T-cell (primary cell): ENCODE measurements at regions not wholly inside any gene's neighbourhood (a gene's known extent, or its start where the extent isn't known, plus 50 kb on each side); places are given as distances from the start of the nearest gene placed in this dataset.

ENCODE experiments used
- ATAC-seq, 4 experiments: fragments of 200-7000 bp in 3 of 4; fragments of 150-1000 bp in 1 of 4; cut with Tn5 transposase; replicated peaks in 1 of 4; 1 replicate in 3 of 4; 2 replicates in 1 of 4; pipeline ENCODE4 v1.10.0; 2021; ENCODE audit warnings: moderate library complexity in 3 of 4, mild to moderate bottlenecking in 2 of 4, moderate number of reproducible peaks in 1 of 4
- CTCF ChIA-PET, 2 donors: fragments of 300-600 bp; sonication (Branson Sonifier 250); formaldehyde crosslinking; loops; one replicate each; lab custom pipeline; 2022; ENCODE audit warnings: antibody characterized with exemption in 2 of 2; lab: Charles Lee
- POLR2A ChIA-PET, 2 donors: fragments of 300-600 bp; sonication (Branson Sonifier 250); formaldehyde crosslinking; loops; one replicate each; lab custom pipeline; 2022; ENCODE audit warnings: antibody characterized with exemption in 2 of 2; lab: Charles Lee
- DNase-seq, 35 experiments: peaks; one replicate each; pipeline versions ENCODE4 v3.0.0 to v3.0.0-alpha.2; 2013 to 2023
- H3K27ac ChIP-seq: one replicate; pipeline ENCODE4 v1.5.1; 2013; ENCODE audit warnings: low read length
- H3K27me3 ChIP-seq, 2 experiments: replicated peaks in 1 of 2; 1 replicate in 1 of 2; 2 replicates in 1 of 2; pipeline versions ENCODE4 v1.6.1 to v1.7.0; 2013; ENCODE audit warnings: low read length in 1 of 2, mixed read lengths in 1 of 2; ENCODE audit not compliant: control insufficient read depth in 2 of 2, insufficient read depth in 2 of 2; ENCODE audit errors: extremely low read depth in 1 of 2
- H3K36me3 ChIP-seq, 2 donors: 1 replicate in 1 of 2; 2 replicates in 1 of 2; pipeline versions ENCODE4 v1.6.1 to v1.7.0; 2013; ENCODE audit warnings: low read length in 1 of 2; ENCODE audit not compliant: control insufficient read depth in 2 of 2, insufficient read depth in 1 of 2; ENCODE audit errors: extremely low read depth in 1 of 2
- H3K4me1 ChIP-seq, 2 experiments: 1 replicate in 1 of 2; 2 replicates in 1 of 2; pipeline versions ENCODE4 v1.6.1 to v1.7.0; 2013; ENCODE audit warnings: low read length in 2 of 2, mixed read lengths in 1 of 2; ENCODE audit not compliant: insufficient read depth in 2 of 2, control insufficient read depth in 1 of 2; ENCODE audit errors: extremely low read depth in 1 of 2
- H3K4me3 ChIP-seq, 2 donors: 1 replicate in 1 of 2; 2 replicates in 1 of 2; pipeline versions ENCODE4 v1.5.1 to v1.7.0; 2013; ENCODE audit warnings: mild to moderate bottlenecking in 2 of 2, low read length in 1 of 2, moderate library complexity in 1 of 2; ENCODE audit not compliant: control insufficient read depth in 1 of 2; ENCODE audit errors: extremely low read depth in 1 of 2
- H3K9me3 ChIP-seq: 2 replicates; pipeline ENCODE4 v1.7.0; 2013
- H3K27ac Mint-ChIP-seq, 2 donors: one replicate each; pipeline ENCODE4 v1.8.0; 2020 to 2021; ENCODE audit warnings: mild to moderate bottlenecking in 2 of 2, mixed read lengths in 2 of 2
- H3K27me3 Mint-ChIP-seq, 2 donors: one replicate each; pipeline ENCODE4 v1.8.0; 2021 to 2022; ENCODE audit warnings: mixed read lengths in 2 of 2
- H3K36me3 Mint-ChIP-seq: one replicate; pipeline ENCODE4 v1.8.0; 2021; ENCODE audit warnings: mixed read lengths
- H3K4me1 Mint-ChIP-seq, 3 donors: one replicate each; pipeline ENCODE4 v1.8.0; 2020 to 2022; ENCODE audit warnings: mixed read lengths in 3 of 3, mild to moderate bottlenecking in 1 of 3
- H3K4me3 Mint-ChIP-seq, 3 donors: one replicate each; pipeline ENCODE4 v1.8.0; 2020 to 2022; ENCODE audit warnings: mild to moderate bottlenecking in 3 of 3, mixed read lengths in 3 of 3, moderate library complexity in 3 of 3
- H3K9me3 Mint-ChIP-seq, 3 donors: one replicate each; pipeline ENCODE4 v1.8.0; 2020 to 2022; ENCODE audit warnings: mixed read lengths in 3 of 3
- WGBS: methylation state at CpG from one replicate; pipeline ENCODE4 v1.1.5; 2013; ENCODE audit warnings: missing lambda C conversion rate; ENCODE audit not compliant: insufficient coverage; 5-methylcytosine and 5-hydroxymethylcytosine counted together

DNA sequence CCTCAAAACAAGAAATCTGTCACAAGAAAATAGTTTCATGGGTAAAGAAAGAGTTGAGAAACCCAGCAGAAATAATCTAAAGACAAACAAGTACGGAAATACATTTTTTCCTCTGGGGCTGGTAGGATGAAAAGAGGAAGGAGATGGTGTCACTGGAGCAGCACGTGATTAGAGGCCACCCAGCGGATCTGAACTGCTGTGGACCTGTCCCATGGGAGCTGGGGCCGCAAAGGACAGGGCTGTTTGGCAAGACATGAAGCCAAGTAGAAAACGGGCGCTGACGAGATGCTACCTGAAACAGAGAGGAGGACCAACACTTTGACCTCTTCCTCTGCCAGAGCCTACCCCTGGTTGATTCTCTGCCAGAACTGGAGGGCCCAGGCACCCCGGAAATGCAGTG lies 295.4 kb upstream of the ATP5MC3 start:
- Mint-ChIP-seq H3K27me3 (peaks cover 0 to 2% of the 10 kb centered on the region in 2 donors), H3K4me3 (no peak overlapping the region), H3K9me3 (no peaks in the 10 kb centered on the region), H3K4me1 (no peaks in the 10 kb centered on the region), H3K27ac (no peak overlapping the region), H3K36me3 (no peaks in the 10 kb centered on the region)
- peak in 1 of 35 experiments; percentile 0 for DNase-seq
- ATAC-seq = no peak
- H3K27me3 ChIP-seq = no peaks in the 10 kb centered on the region
- no peak overlapping the region for H3K27ac ChIP-seq
- CTCF ChIA-PET = no interaction called here
- no peaks in the 10 kb centered on the region for H3K9me3 ChIP-seq
- no peaks in the 10 kb centered on the region for H3K36me3 ChIP-seq
- 78% methylated on average over 8 of the region's 8 CpGs for WGBS
- POLR2A ChIA-PET = no interaction called here
- no peaks in the 10 kb centered on the region for H3K4me1 ChIP-seq
- H3K4me3 ChIP-seq = no peak overlapping the region

DNA sequence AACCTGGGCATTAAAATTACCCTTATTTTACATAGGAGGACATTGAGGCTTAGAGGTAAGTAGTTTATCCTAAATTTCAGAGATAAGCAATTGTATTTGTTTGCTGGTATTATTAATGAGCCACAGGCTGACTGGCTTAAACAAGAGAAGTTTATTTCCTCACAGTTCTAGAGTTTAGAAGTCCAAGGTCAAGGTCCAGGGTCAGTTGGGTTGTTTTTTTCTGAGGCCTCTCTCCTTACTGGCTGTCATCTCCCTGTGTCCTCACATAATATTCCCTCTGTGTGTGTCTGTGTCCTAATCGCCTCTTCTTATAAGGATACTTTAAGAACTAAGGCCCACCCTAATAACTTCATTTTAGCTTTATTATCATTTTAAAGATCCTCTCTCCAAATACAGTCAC lies 294.9 kb upstream of the ATP5MC3 start:
- no peak overlapping the region for H3K4me3 ChIP-seq
- no peaks in the 10 kb centered on the region for H3K27me3 ChIP-seq
- Mint-ChIP-seq H3K36me3 (no peaks in the 10 kb centered on the region), H3K9me3 (no peaks in the 10 kb centered on the region), H3K27me3 (peaks cover 0 to 2% of the 10 kb centered on the region in 2 donors), H3K4me1 (no peaks in the 10 kb centered on the region), H3K4me3 (no peak overlapping the region), H3K27ac (no peak overlapping the region)
- whole genome bisulfite sequencing = no CpG with 5 or more reads among the region's 1 CpG
- POLR2A ChIA-PET = interaction anchor here in 1 of 2 donors (0.6 kb wide), 1 partner anchor 178 kb away, joined by 3 read pairs; no protein-coding TSS in a partner anchor
- no peaks in the 10 kb centered on the region for H3K9me3 ChIP-seq
- H3K4me1 ChIP-seq = no peaks in the 10 kb centered on the region
- DNase-seq = no peak
- H3K36me3 ChIP-seq = no peaks in the 10 kb centered on the region
- no peak overlapping the region for H3K27ac ChIP-seq
- CTCF ChIA-PET = no interaction called here
- no peak for ATAC-seq

DNA sequence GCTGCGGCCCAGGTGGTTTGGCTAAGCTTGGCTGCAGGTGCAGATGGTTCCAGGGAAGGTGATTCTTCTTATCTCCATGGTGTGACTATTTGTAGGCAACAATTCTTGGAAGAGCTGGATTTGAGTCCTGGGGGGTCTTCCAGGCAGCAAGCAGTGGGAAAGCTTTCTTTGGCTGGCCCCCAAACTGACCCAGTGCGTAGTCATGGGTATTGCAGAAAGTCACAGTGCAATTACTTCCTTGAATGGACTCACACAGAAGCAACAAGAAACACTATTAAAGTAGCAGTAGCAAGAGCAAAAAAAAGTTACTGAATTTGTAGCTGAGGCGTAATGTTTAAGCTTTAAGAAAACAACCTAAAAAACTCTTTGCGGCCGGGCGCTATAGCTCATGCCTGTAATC lies 293.6 kb upstream of the ATP5MC3 start:
- Histone ChIP-seq H3K36me3 (no peaks in the 10 kb centered on the region), H3K9me3 (no peaks in the 10 kb centered on the region), H3K4me3 (no peak overlapping the region), H3K4me1 (no peaks in the 10 kb centered on the region), H3K27me3 (no peaks in the 10 kb centered on the region), H3K27ac (no peak overlapping the region)
- DNase-seq (no peak), ATAC-seq (no peak)
- CTCF ChIA-PET = no interaction called here
- Mint-ChIP-seq H3K27me3 (peaks cover 0 to 2% of the 10 kb centered on the region in 2 donors), H3K4me1 (no peaks in the 10 kb centered on the region), H3K4me3 (no peak overlapping the region), H3K9me3 (no peaks in the 10 kb centered on the region), H3K27ac (no peak overlapping the region), H3K36me3 (no peaks in the 10 kb centered on the region)
- WGBS = 100% methylated on average over 1 of the region's 6 CpGs
- POLR2A ChIA-PET = no interaction called here

DNA sequence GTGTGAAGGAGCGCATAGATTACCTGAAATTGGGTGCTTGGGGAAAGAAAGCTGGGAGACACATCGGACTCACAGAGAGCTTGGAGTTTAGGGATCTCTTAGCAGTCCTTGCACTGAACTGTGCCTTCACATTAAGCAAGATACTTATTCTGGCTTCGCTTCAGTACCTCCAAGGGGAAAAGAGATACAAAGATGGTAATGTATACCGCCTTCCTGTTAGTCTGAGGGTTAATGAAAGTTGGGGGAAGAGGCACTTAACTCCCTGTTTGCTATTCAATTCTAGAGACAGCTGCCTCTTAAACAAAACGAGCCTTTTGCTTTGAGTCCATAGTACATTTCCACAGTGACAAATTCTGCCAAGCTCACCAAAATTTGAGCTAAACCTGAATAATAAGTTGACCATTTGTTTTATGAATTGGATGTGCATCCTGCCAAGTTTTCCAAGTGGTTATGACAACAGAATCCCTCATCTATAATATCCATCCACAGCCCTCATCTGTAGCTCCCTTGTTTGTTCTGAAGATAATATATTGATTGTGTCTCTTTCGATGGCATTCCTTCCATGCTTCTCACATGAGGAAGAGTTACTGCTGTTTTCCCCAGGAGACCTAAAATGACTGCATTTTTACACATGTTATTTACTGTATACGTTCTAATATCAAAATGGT lies 287.1 kb upstream of the ATP5MC3 start:
- CTCF ChIA-PET = interaction anchor here in 1 of 2 donors (0.5 kb wide), 1 partner anchor 118 kb away, joined by 3 read pairs; no protein-coding TSS in a partner anchor
- WGBS = no CpG with 5 or more reads among the region's 7 CpGs
- no peaks in the 10 kb centered on the region for H3K36me3 Mint-ChIP-seq

DNA sequence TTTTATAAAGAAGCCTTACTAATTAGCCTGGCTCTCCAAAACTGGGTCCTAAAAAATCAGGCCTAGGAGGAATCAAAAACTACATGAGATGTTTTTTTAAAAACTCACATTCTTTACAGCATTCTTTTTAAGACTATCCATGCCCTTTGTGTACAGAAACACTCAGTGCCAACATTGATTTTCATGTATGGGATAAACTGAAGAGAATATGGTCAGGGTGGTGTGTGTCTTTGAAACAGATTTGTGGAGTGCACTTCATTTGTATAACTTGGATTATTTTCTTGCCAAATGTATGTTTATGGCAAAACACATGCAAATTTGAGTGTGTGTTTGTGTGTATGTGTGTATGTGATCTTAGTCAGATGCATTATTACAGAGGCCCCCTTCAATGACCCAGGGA lies 283.6 kb upstream of the ATP5MC3 start:
- Histone ChIP-seq H3K27ac (no peak overlapping the region), H3K27me3 (peaks cover 0 to 6% of the 10 kb centered on the region in 2 experiments), H3K9me3 (no peaks in the 10 kb centered on the region), H3K36me3 (no peaks in the 10 kb centered on the region), H3K4me1 (no peaks in the 10 kb centered on the region), H3K4me3 (no peak overlapping the region)
- peaks cover 0 to 3% of the 10 kb centered on the region in 2 donors for H3K27me3 Mint-ChIP-seq
- DNase-seq (no peak), ATAC-seq (no peak)
- POLR2A ChIA-PET = no interaction called here
- peaks cover 5 to 7% (median 6%) of the 10 kb centered on the region in 3 donors for H3K9me3 Mint-ChIP-seq
- H3K4me3 Mint-ChIP-seq = no peak overlapping the region
- CTCF ChIA-PET = interaction anchor here in 1 of 2 donors (0.6 kb wide), 1 partner anchor 89 kb away, joined by 3 read pairs; no protein-coding TSS in a partner anchor
- H3K27ac Mint-ChIP-seq = no peak overlapping the region
- no peaks in the 10 kb centered on the region for H3K4me1 Mint-ChIP-seq
- H3K36me3 Mint-ChIP-seq = no peaks in the 10 kb centered on the region

More for the DNA sequence above, 287.1 kb upstream of the ATP5MC3 start:
- DNase-seq (no peak), ATAC-seq (no peak)
- H3K36me3 ChIP-seq = no peaks in the 10 kb centered on the region
- H3K27me3 ChIP-seq = peaks cover 0 to 6% of the 10 kb centered on the region in 2 experiments
- H3K4me1 ChIP-seq = no peaks in the 10 kb centered on the region
- Mint-ChIP-seq H3K9me3 (no peaks in the 10 kb centered on the region), H3K27me3 (no peaks in the 10 kb centered on the region), H3K4me1 (no peaks in the 10 kb centered on the region), H3K4me3 (no peak overlapping the region), H3K27ac (no peak overlapping the region)
- H3K4me3 ChIP-seq = no peak overlapping the region
- H3K27ac ChIP-seq = no peak overlapping the region
- POLR2A ChIA-PET = no interaction called here
- H3K9me3 ChIP-seq = no peaks in the 10 kb centered on the region

DNA sequence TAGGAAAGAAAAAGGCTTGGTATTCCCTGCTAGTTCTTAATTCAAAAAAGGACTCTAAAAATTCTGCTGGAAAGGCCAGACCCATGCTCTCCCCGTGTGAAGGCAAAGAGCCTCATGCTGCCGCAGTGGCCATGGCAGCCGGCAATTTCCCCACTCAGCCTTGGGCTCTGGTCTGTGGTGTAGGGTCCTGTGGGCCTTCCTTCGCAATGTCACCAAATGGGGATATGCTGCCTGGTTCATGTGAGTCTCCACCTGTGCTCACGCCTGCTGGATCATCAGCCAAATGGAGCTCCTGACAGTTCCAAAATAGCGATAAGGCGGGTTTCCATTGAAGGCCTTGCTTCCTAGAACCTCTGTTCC lies 282.8 kb upstream of the ATP5MC3 start:
- Mint-ChIP-seq H3K36me3 (no peaks in the 10 kb centered on the region), H3K4me1 (no peaks in the 10 kb centered on the region), H3K9me3 (peaks cover 5 to 13% (median 12%) of the 10 kb centered on the region in 3 donors), H3K4me3 (no peak overlapping the region), H3K27ac (no peak overlapping the region), H3K27me3 (peaks cover 1 to 3% of the 10 kb centered on the region in 2 donors)
- H3K4me3 ChIP-seq = no peak overlapping the region
- DNase-seq (no peak), ATAC-seq (no peak)
- no peaks in the 10 kb centered on the region for H3K36me3 ChIP-seq
- no peaks in the 10 kb centered on the region for H3K9me3 ChIP-seq
- ChIA-PET POLR2A (no interaction called here), CTCF (interaction anchor here in 1 of 2 donors (0.6 kb wide), 1 partner anchor 90 kb away, joined by 3 read pairs; no protein-coding TSS in a partner anchor)
- 88% methylated on average over 7 of the region's 7 CpGs for WGBS
- no peaks in the 10 kb centered on the region for H3K4me1 ChIP-seq
- H3K27me3 ChIP-seq = peaks cover 0 to 6% of the 10 kb centered on the region in 2 experiments
- H3K27ac ChIP-seq = no peak overlapping the region
